ENCODE measurements at regions not wholly inside any gene's neighbourhood (a gene's known extent, or its start where the extent isn't known, plus 50 kb on each side); places are given as distances from the start of the nearest gene placed in this dataset.

DNA sequence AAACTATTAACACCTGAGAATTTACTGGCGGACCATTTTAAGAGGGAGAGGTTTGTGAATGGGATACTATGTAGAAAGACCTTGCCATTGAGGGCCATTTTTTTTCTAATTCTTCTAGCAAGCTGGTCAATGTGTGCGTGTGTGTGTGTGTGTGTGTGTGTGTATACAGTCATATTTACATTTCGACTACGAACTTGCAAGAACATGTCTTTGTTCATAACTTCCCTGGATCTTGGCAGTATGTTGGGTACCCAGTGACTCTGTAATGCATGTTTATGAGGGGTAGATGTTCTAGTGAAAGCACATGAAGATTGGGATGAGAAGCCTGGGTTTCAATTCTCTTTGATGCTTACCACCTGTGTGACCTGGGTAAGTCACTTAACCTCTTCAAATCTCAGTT is 133.6 kb downstream of the UBE2E3 start:
- DNase-seq (ENCODE audit: low spot score), result no peak

DNA sequence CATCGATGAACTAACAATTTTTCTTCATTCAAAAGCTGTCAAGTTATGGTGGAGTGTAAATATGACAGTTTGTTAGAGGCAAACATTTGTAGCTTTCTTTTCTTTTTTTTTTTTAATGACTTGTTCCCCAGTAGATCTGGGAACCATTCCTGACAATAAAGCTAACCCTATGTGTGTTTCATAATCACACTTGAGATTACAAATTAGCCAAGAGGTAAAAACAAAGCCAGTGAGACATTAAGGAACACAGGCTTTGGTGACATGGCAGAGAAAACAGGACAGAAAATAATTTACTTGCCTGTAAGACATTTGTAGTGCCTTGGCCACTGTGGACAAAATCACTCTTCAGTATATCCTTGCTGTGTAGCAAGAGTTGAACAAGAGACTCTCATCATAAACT is 135.9 kb downstream of the UBE2E3 start:
- DNase-seq (ENCODE audit: low spot score), result no peak

DNA sequence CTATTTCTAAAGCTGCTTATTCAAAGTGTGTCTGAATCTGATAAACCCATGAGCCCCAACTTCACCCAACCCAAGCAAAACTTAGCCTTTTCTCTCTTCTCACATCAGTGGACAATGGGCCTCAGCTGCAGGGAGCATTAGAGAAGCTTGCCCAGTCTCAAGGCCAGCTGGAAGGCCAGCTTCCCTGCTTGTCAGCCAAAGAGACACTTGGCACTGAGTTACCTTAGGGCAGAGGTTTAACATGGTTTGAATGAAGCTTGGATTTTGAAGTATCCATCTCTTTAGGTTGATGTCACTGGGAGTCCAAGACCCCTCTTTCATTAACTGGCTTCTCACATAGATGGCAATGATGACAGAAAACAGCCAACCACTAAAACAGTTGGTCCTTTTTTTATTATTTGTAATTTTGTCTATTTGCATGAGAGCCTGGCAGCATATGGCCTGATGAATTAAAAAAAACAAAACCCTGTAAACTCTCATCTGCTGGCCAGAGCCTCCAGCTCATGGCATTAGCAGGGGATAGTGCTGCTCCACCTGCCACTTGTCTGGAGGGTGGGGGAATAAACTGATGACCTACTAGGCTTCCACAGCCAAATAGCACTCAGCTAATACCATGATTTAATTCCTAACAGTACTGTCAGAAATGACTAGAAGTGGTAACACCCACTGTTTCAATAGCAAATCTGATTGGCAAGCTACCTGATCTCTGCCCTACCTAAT is 137.0 kb downstream of the UBE2E3 start:
- no peak for DNase-seq (ENCODE audit: low spot score)

DNA sequence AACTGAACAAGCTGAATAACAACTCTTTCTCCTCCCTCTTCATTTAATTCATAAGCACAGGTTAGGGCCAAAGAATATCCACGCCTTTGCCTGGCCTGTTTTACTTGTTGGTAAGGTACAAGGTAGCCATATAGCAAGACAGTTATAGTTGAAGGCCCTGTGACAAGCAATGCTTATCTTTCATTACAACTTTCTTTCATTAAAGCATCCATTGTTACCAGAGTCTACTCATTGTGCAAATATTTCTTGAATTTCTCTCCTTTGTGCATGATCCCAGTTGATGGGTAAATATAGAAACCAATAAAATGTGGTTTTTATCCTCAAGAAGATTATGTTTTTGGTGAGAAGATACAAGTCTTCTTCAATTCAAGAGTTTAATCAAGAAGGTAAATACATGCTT is 140.2 kb downstream of the UBE2E3 start:
- DNase-seq (ENCODE audit: low spot score), result peak; percentile 16

DNA sequence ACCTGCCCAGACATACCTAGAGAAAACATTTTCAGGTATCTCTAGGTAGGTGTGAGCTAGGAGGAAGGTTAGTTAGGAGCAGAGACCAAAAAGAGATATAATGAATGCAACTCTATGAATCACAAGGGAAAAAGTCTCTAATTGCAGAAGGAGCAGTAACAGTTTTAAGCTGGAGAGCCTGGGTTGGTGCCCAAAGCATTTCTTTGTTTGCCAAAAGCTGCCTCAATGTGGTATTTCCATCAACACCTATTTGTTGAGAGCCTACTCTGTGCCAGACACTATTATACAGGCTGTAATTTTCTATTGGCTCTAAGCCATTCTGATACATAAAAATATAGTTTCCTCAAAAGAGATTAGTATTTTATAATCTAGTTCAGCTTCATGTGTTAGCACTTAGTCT is 141.6 kb downstream of the UBE2E3 start:
- DNase-seq (ENCODE audit: low spot score), result no peak

DNA sequence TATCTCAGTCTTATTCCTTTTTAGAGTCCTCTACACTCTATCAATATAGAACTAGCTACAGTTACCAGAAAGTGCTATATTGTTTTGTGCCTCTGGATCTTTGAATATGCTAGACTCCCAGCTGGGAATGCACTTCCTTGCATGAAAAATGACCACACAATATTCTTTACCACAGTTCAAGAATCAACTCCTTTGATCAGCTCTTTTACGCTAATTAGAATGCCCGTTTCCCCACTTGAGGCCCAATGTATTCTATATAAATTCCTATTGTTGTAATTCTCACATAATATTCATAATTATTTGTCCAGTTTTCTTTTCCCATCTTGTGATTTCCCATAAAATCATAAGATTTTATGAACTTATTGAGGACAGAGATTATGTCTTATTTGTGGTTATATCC is 142.2 kb downstream of the UBE2E3 start:
- DNase-seq (ENCODE audit: low spot score), result no peak

DNA sequence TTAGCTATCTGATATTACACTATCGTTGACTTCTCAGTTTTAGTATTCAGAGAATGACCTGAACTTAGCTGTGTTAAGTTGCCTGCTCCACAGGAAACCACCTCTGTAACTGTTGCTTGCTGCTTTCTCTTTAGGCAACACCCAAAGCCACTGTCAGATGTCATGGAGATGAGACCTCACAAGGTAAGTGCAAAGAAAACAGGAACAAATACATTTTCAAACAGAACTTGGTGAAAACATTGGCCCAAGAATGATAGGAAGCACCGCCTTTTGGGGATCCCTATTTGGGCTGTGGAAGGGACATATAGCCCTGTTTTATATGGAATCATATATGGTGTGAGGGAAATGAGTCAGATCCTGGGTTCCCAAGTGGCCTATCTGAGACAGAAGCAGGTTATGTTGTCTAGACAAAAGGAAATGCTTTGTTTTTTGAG is 143.4 kb downstream of the UBE2E3 start:
- no peak for DNase-seq (ENCODE audit: low spot score)

DNA sequence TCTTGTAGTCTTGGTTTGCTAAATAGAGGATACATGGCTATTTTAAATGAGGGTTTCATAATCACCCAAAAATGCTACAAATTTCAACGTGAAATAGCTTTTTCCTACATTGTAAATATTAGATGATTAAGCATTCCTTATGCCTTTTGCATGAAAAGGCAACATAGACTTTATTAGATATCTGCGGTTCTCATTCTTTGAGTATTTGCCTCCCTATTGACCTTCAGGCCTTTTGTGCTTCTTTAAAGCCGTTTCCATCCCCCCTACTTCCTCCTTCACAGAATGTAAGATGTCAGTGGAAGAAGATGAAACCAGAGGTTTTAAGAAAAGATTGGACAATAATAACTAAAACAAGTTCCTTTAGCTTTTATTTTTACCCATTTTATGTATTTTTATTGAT is 144.1 kb downstream of the UBE2E3 start:
- no peak for DNase-seq (ENCODE audit: low spot score)

DNA sequence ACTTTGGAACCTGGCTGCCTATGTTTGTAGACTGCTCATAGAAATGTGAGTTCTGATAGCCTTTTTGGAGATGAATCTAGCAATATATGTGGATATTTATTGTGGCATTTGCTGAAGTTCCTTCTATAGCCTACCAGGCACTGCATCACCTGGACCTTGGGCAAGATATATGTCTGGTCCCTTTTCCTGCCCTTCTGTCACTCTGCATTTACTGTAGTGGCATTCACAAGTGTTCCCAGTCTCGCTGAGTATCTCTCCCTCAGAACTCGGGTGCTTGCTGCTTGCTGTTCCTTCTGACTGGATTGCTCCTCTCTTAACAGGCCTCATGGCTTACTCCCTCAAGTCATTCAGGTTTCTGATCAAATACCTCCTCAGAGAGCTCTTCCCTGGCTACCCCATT is 145.0 kb downstream of the UBE2E3 start:
- DNase-seq (ENCODE audit: low spot score), result no peak

DNA sequence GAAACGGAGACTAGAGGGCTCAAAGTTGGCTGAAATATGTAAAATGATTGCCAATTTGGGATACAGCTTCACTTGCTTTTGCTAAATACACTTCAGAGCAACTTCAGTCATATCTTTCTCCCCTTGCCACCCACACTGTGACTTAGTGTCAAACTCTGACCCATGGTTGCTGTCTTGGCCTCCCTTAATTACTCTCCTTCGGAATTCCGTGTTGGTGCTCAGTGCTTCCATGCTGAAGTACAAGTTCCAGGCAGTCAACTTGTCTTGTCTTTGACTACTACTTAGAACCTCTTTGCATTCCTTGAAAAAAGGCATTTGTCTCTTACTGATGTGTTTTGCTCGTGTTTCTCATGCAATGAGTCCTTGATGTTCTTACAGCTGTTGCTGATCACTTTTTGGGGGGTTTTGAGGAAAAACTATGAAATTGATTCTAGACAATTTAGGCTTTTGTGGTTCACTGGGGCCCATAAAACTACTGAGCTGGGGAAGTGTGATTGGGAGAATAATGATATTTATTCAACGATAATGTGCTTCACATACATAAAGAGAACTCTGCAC is 146.0 kb downstream of the UBE2E3 start:
- no peak for DNase-seq (ENCODE audit: low spot score)

DNA sequence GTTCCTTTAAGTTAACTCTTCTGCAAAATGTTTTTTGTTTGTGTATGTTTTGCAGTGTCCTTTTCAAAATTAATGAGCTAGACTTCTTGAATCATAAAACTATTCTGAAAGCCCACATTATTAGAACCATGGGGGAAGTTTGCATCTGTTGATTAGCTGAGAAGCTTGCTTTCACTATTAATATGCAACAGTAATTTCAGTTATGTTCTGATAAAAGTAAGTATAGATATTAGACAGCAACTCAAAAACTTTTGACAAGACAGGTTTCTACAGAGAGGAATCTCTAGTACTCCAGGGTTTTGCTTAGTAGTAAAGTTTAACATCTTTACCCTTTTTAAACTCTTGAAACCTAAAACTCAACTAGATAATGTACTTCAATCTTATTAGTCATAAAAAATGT is 147.8 kb downstream of the UBE2E3 start:
- no peak for DNase-seq (ENCODE audit: low spot score)

DNA sequence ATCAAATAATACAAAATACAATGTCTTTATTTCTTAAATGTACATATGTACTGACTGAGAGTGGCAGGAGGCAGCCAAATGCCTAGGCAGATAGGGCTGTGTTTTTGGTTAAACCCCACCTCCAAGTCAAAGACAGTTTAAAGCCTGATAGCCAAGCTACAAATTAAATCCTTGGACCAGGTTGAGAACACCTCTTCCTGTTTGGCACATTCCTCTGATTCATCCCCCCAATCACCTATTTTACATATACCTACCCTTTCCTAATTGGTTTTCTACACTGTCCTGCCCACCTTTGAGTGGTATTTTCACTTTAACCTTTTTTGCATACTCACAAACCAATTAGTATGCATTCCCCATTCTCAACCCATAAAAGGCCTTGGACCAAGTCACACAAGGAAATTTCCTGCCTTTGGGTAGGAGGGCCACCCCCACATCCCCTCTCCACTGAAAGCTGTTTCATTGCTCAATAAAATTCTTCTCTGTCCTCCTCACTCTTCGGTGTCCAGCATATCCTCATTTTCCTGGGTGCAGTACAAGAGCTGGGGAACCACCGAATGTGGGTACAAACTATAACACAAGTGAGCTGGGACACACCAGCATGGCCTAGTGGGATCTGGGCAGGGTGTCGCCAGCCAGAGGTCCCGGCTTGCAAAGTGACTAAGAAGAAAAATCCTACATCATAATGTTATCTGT is 149.1 kb downstream of the UBE2E3 start:
- no peak for DNase-seq (ENCODE audit: low spot score)

DNA sequence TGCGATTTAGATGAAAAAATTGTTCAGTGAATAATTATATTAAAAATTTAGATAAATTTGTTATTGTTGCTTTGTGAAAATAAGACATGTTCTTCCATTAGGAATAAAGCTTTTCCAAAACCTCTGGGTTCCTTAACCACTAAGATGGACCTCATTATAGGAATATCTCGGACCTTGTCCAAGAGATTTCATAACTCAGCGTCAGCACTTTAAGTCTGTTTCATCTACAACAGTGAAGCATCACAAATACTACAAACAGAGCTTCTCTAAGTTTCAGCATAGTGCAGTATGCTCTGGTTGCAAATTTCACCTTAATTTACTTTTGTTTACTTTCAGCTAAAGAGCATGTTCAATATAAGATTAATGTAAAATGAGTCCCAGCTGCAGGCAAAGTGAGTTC is 150.3 kb downstream of the UBE2E3 start:
- DNase-seq (ENCODE audit: low spot score), result no peak

DNA sequence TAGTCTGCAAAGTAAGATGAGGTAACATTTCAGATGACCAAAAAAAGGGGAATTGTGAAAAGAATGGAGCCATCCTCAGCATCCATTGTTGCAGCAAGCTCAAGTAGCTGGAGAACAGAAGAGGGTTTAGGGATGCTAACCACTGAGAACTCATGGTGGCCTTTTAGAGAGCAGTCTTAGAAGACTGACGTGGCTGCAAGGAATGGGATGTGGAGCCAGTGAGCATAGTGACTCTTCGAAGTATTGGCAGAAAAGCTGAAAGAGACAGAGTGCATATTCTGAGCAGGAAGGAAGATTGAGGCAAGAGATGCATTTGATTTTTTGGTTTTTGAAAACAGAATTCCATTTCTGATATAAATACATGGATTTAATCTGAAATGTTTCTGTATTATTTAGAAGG is 151.2 kb downstream of the UBE2E3 start:
- no peak for DNase-seq (ENCODE audit: low spot score)

DNA sequence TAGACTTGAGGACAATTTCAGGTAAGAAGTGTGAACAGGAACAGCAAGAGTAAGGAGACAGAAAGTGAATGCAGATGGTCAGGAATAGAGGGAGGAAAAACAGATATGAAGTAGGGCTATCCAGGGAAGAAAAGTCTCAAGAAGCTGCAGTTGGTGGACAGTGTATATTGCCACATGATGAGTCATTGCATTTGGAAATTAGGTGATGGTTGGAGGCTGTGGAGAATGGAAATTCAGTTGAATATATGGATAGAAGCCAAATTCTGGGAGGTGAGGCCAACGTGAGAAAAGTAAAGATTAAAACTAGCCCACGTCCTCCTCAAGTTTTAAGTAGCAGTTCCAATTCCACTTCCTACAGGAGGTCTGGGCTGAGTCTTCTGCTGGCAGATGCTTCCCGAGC is 158.4 kb downstream of the UBE2E3 start:
- DNase-seq (ENCODE audit: low spot score), result no peak

DNA sequence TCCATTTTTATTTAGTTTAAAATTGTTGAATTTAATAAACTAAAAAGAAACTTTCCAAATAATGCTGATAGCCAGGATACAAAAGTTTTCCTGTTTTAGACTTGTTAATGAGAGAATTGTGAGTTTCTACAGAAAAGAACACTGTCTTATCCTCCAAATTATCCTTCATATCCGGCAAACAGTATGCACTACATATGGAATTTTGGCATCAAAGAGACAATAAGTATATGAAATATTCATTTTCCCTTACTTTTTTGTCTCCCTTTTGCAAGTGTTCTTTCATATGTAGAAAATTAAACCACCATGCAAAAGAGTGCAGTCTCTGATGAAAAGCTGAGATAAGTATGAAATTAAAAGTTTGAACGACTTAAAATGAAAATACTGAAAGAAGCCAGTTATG is 159.4 kb downstream of the UBE2E3 start:
- DNase-seq (ENCODE audit: low spot score), result no peak

DNA sequence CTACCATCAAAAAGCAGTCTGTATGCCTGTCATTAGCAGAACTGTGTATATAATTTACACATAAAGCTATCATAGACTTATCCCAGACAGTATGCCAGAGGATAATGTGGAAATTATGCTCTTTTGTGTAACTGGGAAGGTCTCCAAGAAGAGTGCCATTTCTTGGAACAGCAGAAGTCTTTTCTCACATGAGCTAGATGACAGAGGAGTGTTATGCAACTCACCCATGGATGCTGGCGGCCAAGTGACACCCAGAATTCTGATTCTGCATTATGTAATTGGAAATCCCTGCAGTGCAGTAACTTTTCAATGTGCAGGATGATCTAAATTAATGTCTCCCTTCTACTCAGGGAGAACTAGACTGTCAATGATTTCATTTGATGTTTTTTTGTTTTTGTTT is 160.0 kb downstream of the UBE2E3 start:
- DNase-seq (ENCODE audit: low spot score), result no peak

DNA sequence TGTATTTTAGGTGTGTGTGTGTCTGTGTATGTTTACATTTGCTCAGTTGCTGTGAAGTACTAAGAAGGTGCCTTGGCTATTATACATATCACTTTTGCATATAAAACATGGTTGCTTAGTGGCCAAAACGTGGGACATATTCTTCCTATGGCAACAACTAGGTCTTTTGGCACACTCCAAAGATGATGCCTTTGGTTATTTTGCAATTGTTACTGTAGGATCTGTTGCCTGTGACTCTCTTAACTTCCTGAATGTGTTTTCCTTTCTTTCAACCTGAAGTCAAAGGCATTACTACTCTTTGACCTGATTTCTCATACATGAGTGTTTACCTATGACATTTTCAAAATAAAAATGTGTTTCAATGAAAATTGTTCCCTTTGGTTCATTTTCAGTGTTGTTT is 160.5 kb downstream of the UBE2E3 start:
- DNase-seq (ENCODE audit: low spot score), result no peak

DNA sequence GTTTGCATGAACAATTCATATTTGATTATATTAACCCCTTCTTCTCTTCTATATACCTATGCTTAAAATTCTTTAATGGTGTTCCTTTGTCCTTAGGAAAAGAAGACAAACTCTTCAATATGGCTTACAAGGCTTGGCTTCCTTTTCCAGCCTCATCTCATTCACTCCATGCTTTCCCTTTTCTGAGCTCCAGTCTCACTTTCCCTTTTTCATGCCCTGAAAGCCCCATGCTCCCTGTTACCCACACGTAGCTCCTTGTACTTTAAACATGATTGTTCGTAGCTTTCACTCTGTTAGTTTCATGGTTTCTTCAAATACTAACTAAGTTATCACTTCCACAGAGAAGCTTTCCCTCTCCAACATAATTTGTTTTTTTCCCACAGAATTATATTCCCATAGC is 161.3 kb downstream of the UBE2E3 start:
- DNase-seq (ENCODE audit: low spot score), result no peak

DNA sequence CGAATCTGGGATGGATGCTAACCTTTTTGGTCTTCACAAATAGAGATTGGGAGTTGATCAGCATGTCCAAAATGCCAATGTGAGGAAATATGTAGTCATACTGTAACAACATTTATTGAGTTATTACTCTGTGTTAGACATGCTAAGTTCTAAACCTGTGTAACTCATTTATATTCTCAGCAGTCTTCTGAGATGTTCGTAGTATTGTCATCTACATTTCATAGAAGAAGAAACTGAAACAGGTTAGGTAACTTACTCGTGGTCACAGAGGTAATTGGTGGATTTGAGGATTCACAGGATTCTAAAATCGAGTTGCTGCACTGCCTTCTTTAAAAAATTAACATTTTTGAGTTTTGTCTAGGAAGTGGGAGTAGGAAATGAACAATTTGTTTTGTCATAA is 162.1 kb downstream of the UBE2E3 start:
- DNase-seq (ENCODE audit: low spot score), result no peak

DNA sequence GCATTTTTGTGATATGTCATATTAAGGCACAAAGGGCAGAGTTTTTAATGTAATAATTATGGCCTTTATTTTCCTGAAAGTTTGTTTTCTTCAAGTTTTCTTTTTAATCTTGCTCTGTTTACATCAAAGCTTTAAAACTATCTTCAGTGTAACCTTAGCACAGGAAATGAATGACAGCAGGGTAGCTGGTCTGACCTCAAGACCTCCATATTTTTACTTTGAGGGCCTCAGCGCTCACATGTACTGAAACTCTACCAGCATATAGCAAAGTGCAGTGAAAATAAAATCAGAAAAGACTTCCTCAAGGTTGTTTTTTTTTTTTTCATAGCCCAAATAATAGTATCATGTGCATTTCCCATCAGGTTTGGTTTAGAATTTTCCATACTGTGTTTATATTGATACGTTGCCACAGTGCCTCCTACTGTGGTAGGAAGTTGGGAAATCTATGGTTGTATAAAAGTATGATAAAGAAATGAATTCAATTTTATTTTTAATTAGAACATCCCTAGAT is 163.4 kb downstream of the UBE2E3 start:
- DNase-seq (ENCODE audit: low spot score), result no peak

DNA sequence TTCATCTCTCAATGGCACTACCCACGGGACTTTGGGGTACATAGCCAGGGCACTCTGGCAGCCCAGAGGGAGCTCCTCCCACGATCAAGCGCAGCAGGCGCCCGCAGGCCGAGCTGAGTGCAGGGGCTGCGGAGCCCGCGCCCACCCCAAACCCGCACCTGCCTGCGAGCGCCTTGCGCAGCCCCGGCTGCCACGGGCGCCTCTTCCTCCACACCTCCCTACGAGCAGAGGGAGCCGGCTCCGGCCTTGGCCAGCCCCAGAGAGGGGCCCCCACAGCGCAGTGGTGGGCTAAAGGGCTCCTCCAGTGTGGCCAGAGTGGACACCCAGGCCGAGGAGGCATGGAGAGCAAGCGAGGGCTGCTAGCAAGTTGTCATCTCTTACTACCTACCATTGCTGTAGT is 165.2 kb downstream of the UBE2E3 start:
- no peak for DNase-seq (ENCODE audit: low spot score)

DNA sequence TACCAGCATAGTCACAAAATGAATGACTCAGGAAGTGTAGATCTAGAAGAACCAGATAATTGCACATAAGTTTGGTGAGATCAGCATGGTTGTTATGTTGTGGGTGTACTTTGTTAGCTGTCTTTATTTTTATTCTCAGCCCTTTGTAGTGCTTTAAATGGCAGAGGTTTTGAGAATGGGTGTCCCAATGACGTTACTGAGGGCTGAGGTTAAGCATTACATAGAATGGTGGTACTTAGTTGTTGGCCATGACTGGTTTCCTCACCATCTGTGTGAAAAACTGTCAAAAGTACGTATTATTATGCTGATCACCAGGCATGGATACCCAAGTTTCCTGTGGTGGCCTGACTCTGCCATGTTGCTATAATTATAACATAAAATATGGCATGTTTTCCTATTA is 165.8 kb downstream of the UBE2E3 start:
- DNase-seq (ENCODE audit: low spot score), result no peak

DNA sequence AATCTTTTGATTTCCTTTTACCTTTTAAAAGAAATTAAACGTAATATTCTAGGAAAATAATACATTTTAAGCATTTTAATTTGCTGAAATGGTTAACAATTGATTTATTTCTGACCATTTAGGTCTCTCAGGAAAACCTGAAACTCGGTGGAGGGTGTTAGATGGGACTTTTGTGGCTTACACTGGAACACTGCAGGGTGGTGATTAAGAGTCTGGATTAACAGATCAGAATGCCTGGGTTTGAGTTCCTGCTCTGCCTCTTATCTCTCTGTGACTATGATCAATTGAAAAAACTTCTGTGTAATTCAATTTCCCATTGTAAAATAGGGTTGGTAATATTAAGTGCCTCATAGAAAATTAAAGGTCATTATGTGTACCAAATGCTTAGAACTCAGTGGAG is 168.7 kb downstream of the UBE2E3 start:
- DNase-seq (ENCODE audit: low spot score), result no peak

Data from COLO829 (cell line).